ENCODE measurements at regions not wholly inside any gene's neighbourhood (a gene's known extent, or its start where the extent isn't known, plus 50 kb on each side); places are given as distances from the start of the nearest gene placed in this dataset.

DNA sequence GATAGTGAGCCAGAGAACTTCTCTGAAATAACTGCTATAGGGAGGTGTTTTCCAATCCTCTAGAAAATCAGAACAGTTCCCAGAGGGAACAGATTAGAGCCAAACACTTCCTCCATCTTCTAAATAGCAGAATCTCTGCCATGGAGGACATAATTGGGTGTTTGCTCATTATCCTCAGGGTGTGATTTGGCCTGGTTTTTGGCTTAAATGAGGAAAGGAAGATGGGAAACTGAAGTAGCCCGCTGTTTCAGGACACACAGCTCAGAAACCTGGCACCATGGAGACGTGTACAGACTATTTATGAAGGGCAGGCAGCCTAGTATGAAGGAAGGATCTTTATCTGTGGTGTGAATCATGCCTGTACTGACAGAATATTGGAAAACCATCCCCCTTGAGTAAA lies 231.7 kb upstream of the PRKD1 start:
- TF ChIP-seq, protein P1, sequence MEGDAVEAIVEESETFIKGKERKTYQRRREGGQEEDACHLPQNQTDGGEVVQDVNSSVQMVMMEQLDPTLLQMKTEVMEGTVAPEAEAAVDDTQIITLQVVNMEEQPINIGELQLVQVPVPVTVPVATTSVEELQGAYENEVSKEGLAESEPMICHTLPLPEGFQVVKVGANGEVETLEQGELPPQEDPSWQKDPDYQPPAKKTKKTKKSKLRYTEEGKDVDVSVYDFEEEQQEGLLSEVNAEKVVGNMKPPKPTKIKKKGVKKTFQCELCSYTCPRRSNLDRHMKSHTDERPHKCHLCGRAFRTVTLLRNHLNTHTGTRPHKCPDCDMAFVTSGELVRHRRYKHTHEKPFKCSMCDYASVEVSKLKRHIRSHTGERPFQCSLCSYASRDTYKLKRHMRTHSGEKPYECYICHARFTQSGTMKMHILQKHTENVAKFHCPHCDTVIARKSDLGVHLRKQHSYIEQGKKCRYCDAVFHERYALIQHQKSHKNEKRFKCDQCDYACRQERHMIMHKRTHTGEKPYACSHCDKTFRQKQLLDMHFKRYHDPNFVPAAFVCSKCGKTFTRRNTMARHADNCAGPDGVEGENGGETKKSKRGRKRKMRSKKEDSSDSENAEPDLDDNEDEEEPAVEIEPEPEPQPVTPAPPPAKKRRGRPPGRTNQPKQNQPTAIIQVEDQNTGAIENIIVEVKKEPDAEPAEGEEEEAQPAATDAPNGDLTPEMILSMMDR (conservative IDR thresholded peaks at IDR 0.05 in 1 of 2, IDR thresholded peaks at IDR 0.05 in 1 of 2; ENCODE audit: low read depth in 1 of 2, low read length in 2 of 2) = no peak
- no peak for TF ChIP-seq EZH2 (IDR thresholded peaks at IDR 0.05; ENCODE audit: low read length, missing control alignments)
